Upper lobe of left lung (tissue), 4 donors: ENCODE measurements at regions not wholly inside any gene's neighbourhood (a gene's known extent, or its start where the extent isn't known, plus 50 kb on each side); places are given as distances from the start of the nearest gene placed in this dataset.

Source experiments
- CTCF ChIP-seq, 6 experiments: fragments of 450-650 bp in 4 of 6; fragments of 200-600 bp in 2 of 6; sonication (generic) in 2 of 6; IDR thresholded peaks; one replicate each; pipeline ENCODE4 v1.5.1; 2016 to 2019; ENCODE audit warnings: antibody characterized with exemption in 6 of 6
- POLR2A ChIP-seq, 4 donors: fragments of 450-650 bp; IDR thresholded peaks; one replicate each; pipeline ENCODE4 v1.5.1; 2016 to 2017; ENCODE audit warnings: antibody characterized with exemption in 4 of 4, mild to moderate bottlenecking in 2 of 4

GRCh38 chr6:11890849-11891248 lies 112.2 kb upstream of the ADTRP start:
- TF ChIP-seq CTCF (IDR thresholded peaks at IDR 0.05) (no peak), POLR2A (IDR thresholded peaks at IDR 0.05) (no peak)
